ENCODE measurements at regions not wholly inside any gene's neighbourhood (a gene's known extent, or its start where the extent isn't known, plus 50 kb on each side); places are given as distances from the start of the nearest gene placed in this dataset.

GRCh38 chr7:26918241-26918640 lies 53.9 kb upstream of the SKAP2 start:
- Histone ChIP-seq H3K56ac (replicated peaks; ENCODE audit: insufficient read length, low read depth, low read length) (no peak overlapping the region), H3K9me3 (ENCODE audit: insufficient read depth in 2 of 2, low read depth in 1 of 2, low read length in 1 of 2) (no peaks in the 10 kb centered on the region), H4K91ac (replicated peaks; ENCODE audit: insufficient read length, low read length) (no peak overlapping the region), H3K4me3 (ENCODE audit: extremely low read depth in 1 of 4, insufficient read depth in 2 of 4, low read depth in 3 of 4, low read length in 4 of 4) (no peak overlapping the region), H2BK20ac (ENCODE audit: low read length) (no peak overlapping the region), H4K20me1 (replicated peaks in 1 of 2; ENCODE audit: control insufficient read depth in 1 of 2, insufficient read depth in 2 of 2, low read length in 2 of 2) (no peaks in the 10 kb centered on the region), H3K4me1 (replicated peaks in 1 of 4; ENCODE audit: control insufficient read depth in 3 of 4, insufficient read depth in 4 of 4, low read length in 3 of 4) (no peaks in the 10 kb centered on the region), H2BK12ac (ENCODE audit: low read depth, low read length) (no peak overlapping the region), H2AK5ac (ENCODE audit: low read depth, low read length) (no peak overlapping the region), H3K9ac (replicated peaks in 1 of 4; ENCODE audit: extremely low read depth in 1 of 4, low read depth in 3 of 4, low read length in 3 of 4) (no peak overlapping the region), H2BK15ac (ENCODE audit: low read length) (no peak overlapping the region), H3K79me1 (ENCODE audit: low read depth, low read length) (no peaks in the 10 kb centered on the region), H2BK120ac (replicated peaks; ENCODE audit: low read depth, low read length) (no peak overlapping the region), H3K4ac (replicated peaks; ENCODE audit: insufficient read length, low read depth, low read length) (no peak overlapping the region), H2BK5ac (ENCODE audit: low read depth, low read length) (no peak overlapping the region), H2AFZ (ENCODE audit: low read length) (no peak overlapping the region), H3K23me2 (ENCODE audit: low read depth, low read length) (no peaks in the 10 kb centered on the region; the same call in 1 of the 2 replicates), H3K18ac (ENCODE audit: extremely low read depth, low read length) (no peak overlapping the region), H3K36me3 (ENCODE audit: control insufficient read depth in 2 of 4, insufficient read depth in 4 of 4, low read length in 3 of 4) (no peaks in the 10 kb centered on the region), H3K27me3 (replicated peaks in 1 of 4; ENCODE audit: control insufficient read depth in 3 of 4, extremely low read depth in 1 of 4, insufficient read depth in 3 of 4, low read length in 3 of 4) (no peaks in the 10 kb centered on the region), H3K79me2 (ENCODE audit: control insufficient read depth in 1 of 2, insufficient read depth in 2 of 2, low read length in 2 of 2) (no peaks in the 10 kb centered on the region), H3K23ac (ENCODE audit: insufficient read length) (no peak overlapping the region), H3K4me2 (ENCODE audit: insufficient read depth in 1 of 2, low read depth in 2 of 2, low read length in 2 of 2) (no peak overlapping the region), H4K8ac (ENCODE audit: extremely low read depth, insufficient read depth, low read length) (no peak overlapping the region), H3K27ac (ENCODE audit: low read depth, low read length) (no peak overlapping the region), H4K5ac (ENCODE audit: insufficient read length, low read depth, low read length) (no peak overlapping the region), H3K14ac (ENCODE audit: insufficient read length) (no peak overlapping the region)
- DNase-seq (ENCODE audit: low read depth in 1 of 2, low spot score in 2 of 2) (no peak), FAIRE-seq (no peak)
- POLR2A ChIA-PET (ENCODE audit: partially characterized antibody) = no interaction called here
- CTCF ChIA-PET (ENCODE audit: partially characterized antibody) = no interaction called here
- TF ChIP-seq TBP (IDR thresholded peaks at IDR 0.05; ENCODE audit: low read depth, low read length) (no peak), SUZ12 (IDR thresholded peaks at IDR 0.05; ENCODE audit: low read length) (no peak), RAD21 (IDR thresholded peaks at IDR 0.05 in 1 of 2, conservative IDR thresholded peaks at IDR 0.05 in 1 of 2; ENCODE audit: low read depth in 2 of 2, low read length in 2 of 2) (no peak), E2F6 (IDR thresholded peaks at IDR 0.05) (no peak)
